A172 (cell line): ENCODE measurements at regions not wholly inside any gene's neighbourhood (a gene's known extent, or its start where the extent isn't known, plus 50 kb on each side); places are given as distances from the start of the nearest gene placed in this dataset.
A peak's percentile ranks its signal among the peaks of the same experiment; 100 is the strongest.

Experiments used
- DNase-seq: peaks from one replicate; pipeline ENCODE4 v3.0.0-alpha.2; 2015; ENCODE audit warnings: low spot score

GRCh38 chr15:69841113-69841828, 256.4 kb downstream of the TLE3 start:
- no peak for DNase-seq

DNA sequence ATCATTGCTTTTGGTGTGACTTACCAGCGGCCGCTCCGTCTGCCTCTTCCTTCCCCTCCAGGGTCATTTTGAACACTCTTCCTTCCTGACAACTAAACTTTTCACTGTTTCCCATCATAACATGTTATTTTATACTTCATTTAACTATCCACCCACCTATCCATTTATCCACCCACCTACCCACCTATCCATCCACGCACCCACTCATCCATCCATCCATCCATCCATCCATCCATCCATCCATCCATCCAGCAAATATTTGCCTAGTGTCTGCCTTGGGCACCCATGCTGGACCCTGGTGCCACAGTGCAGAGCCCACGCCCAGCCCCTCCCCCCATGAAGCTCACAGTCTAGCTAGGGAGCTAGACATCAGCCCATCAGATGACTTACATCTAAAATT, 254.9 kb downstream of the TLE3 start:
- DNase-seq: no peak

DNA sequence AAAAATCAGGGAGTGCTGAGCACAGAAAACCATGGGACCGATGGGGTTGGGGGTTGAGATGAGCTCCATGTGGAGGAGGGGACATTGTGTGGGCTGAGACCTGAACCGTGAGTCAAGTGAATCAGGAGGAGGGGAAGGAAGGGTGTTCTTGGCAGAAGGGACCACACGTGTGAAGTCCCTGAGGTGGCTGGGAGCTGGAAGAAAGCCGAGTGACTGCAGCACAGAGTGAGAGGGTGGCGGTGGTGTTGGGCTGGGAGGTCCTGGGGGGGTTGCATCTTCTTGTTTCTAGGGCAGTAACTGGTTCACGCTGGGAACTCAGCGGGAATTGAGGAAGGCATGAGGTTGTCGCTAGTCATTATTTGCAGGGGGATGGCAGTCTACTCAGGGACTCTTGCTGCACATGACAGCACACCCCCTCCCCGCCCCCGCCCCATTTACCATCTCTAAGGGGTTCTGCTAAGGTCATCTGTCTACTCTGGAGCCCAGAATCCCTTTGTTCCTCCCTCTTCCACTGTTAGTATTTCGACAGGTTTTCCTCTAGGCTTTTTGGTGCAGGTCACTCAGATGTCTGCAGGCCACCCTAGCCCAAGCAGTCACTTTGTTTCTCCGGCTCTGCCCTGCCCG, 254.3 kb downstream of the TLE3 start:
- no peak for DNase-seq

DNA sequence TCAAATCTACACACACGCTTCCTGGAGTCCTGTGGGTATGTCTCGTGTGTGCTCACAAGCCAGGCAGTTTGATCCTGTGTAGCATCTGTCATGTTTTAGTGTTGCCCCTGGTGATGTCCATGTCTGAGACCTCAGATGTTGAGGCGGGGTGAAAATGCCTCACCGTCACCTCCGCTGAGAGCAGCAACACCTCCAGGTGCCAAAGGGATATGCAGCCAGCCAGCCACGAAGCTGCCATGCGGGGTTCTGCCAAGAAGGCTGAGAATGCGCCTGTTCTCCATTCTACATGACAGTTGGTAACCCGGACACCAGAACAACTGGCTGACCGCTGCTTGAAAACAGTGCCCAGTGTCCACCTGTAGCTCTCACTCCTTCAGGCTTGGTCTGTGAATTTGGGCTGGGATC, 253.8 kb downstream of the TLE3 start:
- no peak for DNase-seq

DNA sequence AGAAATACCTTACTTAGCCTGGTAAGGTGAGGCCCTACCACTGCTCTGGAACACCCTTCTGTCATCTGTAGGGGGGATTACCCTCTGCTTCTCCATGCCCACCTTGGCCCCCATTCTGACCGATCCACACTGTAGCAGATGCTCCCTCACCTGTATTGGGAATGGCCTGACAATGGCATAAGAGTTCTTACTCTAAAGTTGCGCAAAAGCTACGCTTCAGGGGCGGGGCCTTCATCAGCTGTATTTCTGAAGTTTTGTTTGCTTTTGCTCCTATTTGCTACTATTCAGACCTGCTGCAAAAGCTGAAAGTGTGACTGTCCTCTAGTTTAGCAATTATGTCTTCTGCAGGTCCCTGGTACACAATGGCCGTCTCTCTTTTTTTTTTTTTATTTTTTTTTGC, 252.6 kb downstream of the TLE3 start:
- no peak for DNase-seq

- no peak for DNase-seq
Measured at GRCh38 chr15:69847625-69848024, 250.1 kb downstream of the TLE3 start.

- no peak for DNase-seq
Measured at GRCh38 chr15:69848096-69848495, 249.6 kb downstream of the TLE3 start.

DNA sequence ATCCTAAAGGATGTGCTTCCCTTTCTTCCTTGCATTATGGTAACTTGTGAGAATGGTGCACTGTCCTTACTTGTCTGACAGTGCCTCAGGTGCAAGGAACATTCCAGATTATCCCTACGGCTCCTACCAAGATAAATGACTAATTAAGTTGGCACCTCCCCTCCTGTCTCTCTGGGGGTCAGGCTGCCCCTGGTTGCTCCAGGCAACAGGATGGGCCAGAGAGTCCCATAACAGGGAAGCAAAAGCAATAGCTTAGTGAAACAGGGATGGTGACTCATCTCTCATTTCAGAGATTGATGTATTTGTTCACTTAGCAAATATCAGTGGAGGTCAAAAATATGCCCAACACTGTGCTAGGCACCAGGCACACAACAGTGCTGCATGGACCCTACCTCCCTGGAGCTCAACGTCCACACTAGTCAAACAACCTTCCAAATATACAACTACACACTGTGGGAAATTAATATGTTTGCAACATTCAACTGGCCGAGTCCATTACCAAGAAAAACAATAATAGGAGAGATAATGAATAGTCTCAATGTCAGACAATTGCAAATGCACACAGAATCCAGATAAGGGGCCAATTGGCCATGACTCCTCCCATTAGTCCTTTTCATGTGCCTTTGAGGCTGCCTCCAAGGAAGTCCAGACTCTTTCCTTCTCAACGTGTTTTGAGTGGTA, 249.0 kb downstream of the TLE3 start:
- no peak for DNase-seq

GRCh38 chr15:69849232-69849610, 248.5 kb downstream of the TLE3 start:
- DNase-seq: no peak

GRCh38 chr15:69852482-69852881, 245.2 kb downstream of the TLE3 start:
- DNase-seq: peak; percentile 50

GRCh38 chr15:69852916-69853315, 244.8 kb downstream of the TLE3 start:
- DNase-seq: peak; percentile 2

- DNase-seq: peak; percentile 78
Measured at GRCh38 chr15:69853544-69853951, 244.2 kb downstream of the TLE3 start.

- DNase-seq: no peak
Measured at GRCh38 chr15:69854001-69854400, 243.7 kb downstream of the TLE3 start.

- DNase-seq: peak; percentile 37
Measured at GRCh38 chr15:69854521-69855181, 243.1 kb downstream of the TLE3 start.

GRCh38 chr15:69855258-69856000, 242.3 kb downstream of the TLE3 start:
- DNase-seq: no peak

GRCh38 chr15:69857250-69857649, 240.5 kb downstream of the TLE3 start:
- no peak for DNase-seq

- DNase-seq: no peak
Measured at GRCh38 chr15:69857686-69858391, 239.9 kb downstream of the TLE3 start.

DNA sequence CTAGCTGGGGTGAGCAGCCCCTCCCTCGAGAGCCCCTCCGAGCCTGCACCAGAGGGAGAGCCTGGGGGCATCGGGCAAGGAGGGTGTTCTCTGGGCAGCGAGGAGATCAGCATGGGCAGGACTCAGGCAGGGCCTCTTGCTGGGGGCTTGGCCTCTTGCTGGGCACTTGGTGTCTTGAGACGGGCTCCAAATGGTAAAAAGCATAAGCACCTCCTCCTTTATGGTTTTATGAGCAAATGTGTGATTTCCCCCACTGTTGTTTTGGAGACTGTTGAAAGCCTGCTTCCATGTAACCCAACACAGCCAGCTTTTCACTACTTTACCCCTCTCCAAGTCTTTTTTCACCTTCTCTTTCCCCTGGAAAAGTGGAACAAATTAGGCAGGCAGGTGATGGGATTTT, 239.3 kb downstream of the TLE3 start:
- DNase-seq: no peak

DNA sequence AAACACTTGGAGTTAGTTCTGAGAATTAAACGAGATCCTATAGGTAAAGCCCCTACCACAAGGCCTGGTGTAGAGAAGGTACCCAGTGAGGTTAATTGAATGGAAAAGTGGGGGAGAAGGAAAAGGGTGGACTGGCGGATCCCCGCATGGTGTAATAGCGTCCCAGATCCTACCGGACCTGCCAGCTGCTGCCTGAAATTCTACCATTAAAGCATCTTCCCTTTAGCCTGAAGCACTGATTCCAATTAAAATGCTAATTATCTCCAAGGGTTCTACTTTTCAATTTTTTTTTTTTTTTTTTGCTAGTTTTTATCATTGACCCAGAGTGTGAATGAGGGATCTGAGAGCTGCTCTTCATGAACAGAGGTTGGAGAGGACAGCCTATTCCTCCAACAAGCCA, 237.9 kb downstream of the TLE3 start:
- no peak for DNase-seq

- DNase-seq: no peak
Measured at GRCh38 chr15:69860321-69860720, 237.4 kb downstream of the TLE3 start.

DNA sequence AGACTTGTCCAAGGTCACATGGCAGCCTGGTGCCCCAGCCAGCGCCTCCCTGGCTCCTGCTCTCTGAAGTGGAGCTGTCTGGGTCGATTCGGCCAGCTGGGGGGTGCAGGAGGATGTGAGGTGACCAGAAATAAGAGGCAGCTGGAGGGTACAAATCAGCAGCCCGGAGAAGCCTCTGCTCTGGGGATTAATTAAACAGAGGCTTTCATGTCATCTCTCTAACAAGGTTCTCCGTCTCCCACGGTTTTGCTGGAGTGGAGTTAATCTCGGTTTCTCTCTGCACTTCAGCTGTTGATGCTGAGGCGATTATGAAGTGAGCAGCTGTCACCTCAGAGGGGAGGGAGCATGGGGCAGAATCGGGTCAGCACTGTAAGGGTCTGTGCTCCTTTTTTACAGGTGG, 236.8 kb downstream of the TLE3 start:
- DNase-seq: no peak
